Activated CD8-positive, alpha-beta T cell treated with anti-CD3 and anti-CD28 coated beads for 36 hours (primary cell): ENCODE measurements at regions not wholly inside any gene's neighbourhood (a gene's known extent, or its start where the extent isn't known, plus 50 kb on each side); places are given as distances from the start of the nearest gene placed in this dataset.

Experiments used
- ATAC-seq: fragments of 200-7000 bp; cut with Tn5 transposase; one replicate; pipeline ENCODE4 v1.10.0; 2021; ENCODE audit warnings: mild to moderate bottlenecking, moderate library complexity
- CTCF ChIA-PET: fragments of 350-600 bp; sonication (Branson Sonifier 250); formaldehyde crosslinking; loops from one replicate; lab custom pipeline; 2021; ENCODE audit warnings: antibody characterized with exemption; lab: Charles Lee
- POLR2A ChIA-PET: fragments of 350-600 bp; sonication (Branson Sonifier 250); formaldehyde crosslinking; loops from one replicate; lab custom pipeline; 2021; ENCODE audit warnings: antibody characterized with exemption; lab: Charles Lee
- DNase-seq: peaks from one replicate; pipeline ENCODE4 v3.0.0-alpha.2; 2020
- H3K27ac Mint-ChIP-seq: one replicate; pipeline ENCODE4 v1.8.0; 2021; ENCODE audit warnings: mild to moderate bottlenecking, mixed read lengths
- H3K27me3 Mint-ChIP-seq: one replicate; pipeline ENCODE4 v1.8.0; 2021; ENCODE audit warnings: mixed read lengths
- H3K36me3 Mint-ChIP-seq: one replicate; pipeline ENCODE4 v1.8.0; 2021; ENCODE audit warnings: low read depth, mixed read lengths
- H3K4me1 Mint-ChIP-seq: one replicate; pipeline ENCODE4 v1.8.0; 2021; ENCODE audit warnings: low read depth, mixed read lengths
- H3K4me3 Mint-ChIP-seq: one replicate; pipeline ENCODE4 v1.8.0; 2021; ENCODE audit warnings: mild to moderate bottlenecking, moderate library complexity, mixed read lengths
- H3K9me3 Mint-ChIP-seq: one replicate; pipeline ENCODE4 v1.8.0; 2021; ENCODE audit warnings: mixed read lengths
- CTCF ChIP-seq: fragments of 200-600 bp; IDR thresholded peaks from one replicate; pipeline ENCODE4 v1.8.0; 2022; ENCODE audit warnings: antibody characterized with exemption, mild to moderate bottlenecking
- intact Hi-C: fragments of 100-400 bp; cut with micrococcal nuclease; formaldehyde crosslinking; loops from one replicate; pipeline ENCODE4 v1.10.0; 2022

- TF ChIP-seq CTCF = no peak
- Mint-ChIP-seq H3K9me3 (no peaks in the 10 kb centered on the region), H3K27me3 (peaks cover 4% of the 10 kb centered on the region), H3K4me3 (no peak overlapping the region), H3K27ac (no peak overlapping the region), H3K36me3 (no peaks in the 10 kb centered on the region), H3K4me1 (no peaks in the 10 kb centered on the region)
- POLR2A ChIA-PET = no interaction called here
- ATAC-seq (no peak), DNase-seq (no peak)
- CTCF ChIA-PET = interaction anchor here (1.5 kb wide), 1 partner anchor 16 kb away, joined by 3 read pairs; no protein-coding TSS in a partner anchor
- intact Hi-C loops = loop anchor here (10.0 kb wide), 1 partner anchor 56 kb away; no protein-coding TSS in a partner anchor
Observed at GRCh38 chr13:91228940-91229339, 118.5 kb upstream of the MIR17HG start.

GRCh38 chr13:91232716-91233115 lies 114.8 kb upstream of the MIR17HG start:
- TF ChIP-seq CTCF = no peak
- intact Hi-C loops = no loop called here
- Mint-ChIP-seq H3K36me3 (no peaks in the 10 kb centered on the region), H3K4me1 (no peaks in the 10 kb centered on the region), H3K9me3 (no peaks in the 10 kb centered on the region), H3K4me3 (no peak overlapping the region), H3K27me3 (no peaks in the 10 kb centered on the region), H3K27ac (no peak overlapping the region)
- CTCF ChIA-PET = no interaction called here
- no peak for ATAC-seq
- POLR2A ChIA-PET = no interaction called here
- no peak for DNase-seq

DNA sequence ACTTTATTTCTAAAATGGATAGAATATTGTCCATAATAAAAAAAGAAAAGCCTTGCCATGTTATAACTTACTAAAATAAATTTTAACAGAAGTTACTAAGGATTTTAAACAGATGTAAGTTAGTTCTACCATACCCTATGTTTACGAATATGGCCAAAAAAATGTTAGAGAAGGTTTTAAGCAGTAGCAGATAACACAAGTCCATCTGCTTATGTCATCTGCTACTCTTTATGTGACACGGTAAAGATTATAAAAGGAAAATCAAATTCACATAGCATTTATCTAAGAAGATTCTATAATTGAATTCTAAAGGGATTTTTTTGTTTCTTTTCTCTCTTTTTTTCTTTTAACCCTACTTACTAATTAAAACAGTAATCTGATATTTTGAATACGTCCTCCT lies 114.2 kb upstream of the MIR17HG start:
- Mint-ChIP-seq H3K27me3 (no peaks in the 10 kb centered on the region), H3K9me3 (no peaks in the 10 kb centered on the region), H3K4me1 (no peaks in the 10 kb centered on the region), H3K4me3 (no peak overlapping the region), H3K27ac (no peak overlapping the region), H3K36me3 (no peaks in the 10 kb centered on the region)
- DNase-seq = no peak
- intact Hi-C loops = no loop called here
- ChIA-PET POLR2A (no interaction called here), CTCF (no interaction called here)
- no peak for TF ChIP-seq CTCF
- ATAC-seq = no peak

DNA sequence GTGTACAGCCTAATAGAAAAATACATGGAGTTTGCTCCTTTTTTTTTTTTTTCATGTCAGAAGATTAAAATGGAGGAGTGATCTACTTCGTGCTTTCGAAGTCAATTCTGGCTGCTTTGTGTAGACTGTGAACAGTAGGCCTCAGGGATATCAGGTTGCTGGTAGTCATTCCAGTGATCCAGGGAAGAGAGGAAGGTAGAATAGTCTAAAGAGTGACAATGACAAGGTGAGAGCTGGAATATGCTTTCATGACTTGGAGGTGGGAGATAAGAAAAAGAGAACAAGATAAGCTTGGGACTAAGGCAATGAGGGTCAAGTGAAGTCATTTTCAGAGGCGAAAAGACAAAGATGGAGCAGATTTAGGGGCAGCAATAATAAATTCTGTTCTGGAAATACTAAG lies 111.3 kb upstream of the MIR17HG start:
- ChIA-PET POLR2A (no interaction called here), CTCF (interaction anchor here (0.6 kb wide), 1 partner anchor 10 kb away, joined by 3 read pairs; no protein-coding TSS in a partner anchor)
- Mint-ChIP-seq H3K27ac (no peak overlapping the region), H3K36me3 (no peaks in the 10 kb centered on the region), H3K4me1 (no peaks in the 10 kb centered on the region), H3K9me3 (no peaks in the 10 kb centered on the region), H3K27me3 (peaks cover 2% of the 10 kb centered on the region), H3K4me3 (no peak overlapping the region)
- DNase-seq (no peak), ATAC-seq (no peak)
- no peak for TF ChIP-seq CTCF
- intact Hi-C loops = no loop called here

- Mint-ChIP-seq H3K27ac (no peak overlapping the region), H3K36me3 (no peaks in the 10 kb centered on the region), H3K27me3 (peaks cover 2% of the 10 kb centered on the region), H3K9me3 (no peaks in the 10 kb centered on the region), H3K4me1 (no peaks in the 10 kb centered on the region), H3K4me3 (no peak overlapping the region)
- DNase-seq (no peak), ATAC-seq (no peak)
- POLR2A ChIA-PET = no interaction called here
- TF ChIP-seq CTCF = no peak
- intact Hi-C loops = no loop called here
- CTCF ChIA-PET = no interaction called here
Observed at GRCh38 chr13:91236921-91237320, 110.6 kb upstream of the MIR17HG start.
